OCI-LY7 (cell line): ENCODE measurements at regions not wholly inside any gene's neighbourhood (a gene's known extent, or its start where the extent isn't known, plus 50 kb on each side); places are given as distances from the start of the nearest gene placed in this dataset.

Source experiments
- EZH2phosphoT487 ChIP-seq: fragments of 200-600 bp; sonication (generic); IDR thresholded peaks from 2 replicates; pipeline ENCODE4 v1.6.1; 2018; ENCODE audit warnings: low read depth, borderline replicate concordance, mild to moderate bottlenecking, mixed run types, antibody characterized with exemption, low read length, moderate library complexity, mixed read lengths
- TF ChIP-seq, protein P1 (sequence below): fragments of 200-600 bp; sonication (generic); conservative IDR thresholded peaks from 2 replicates; pipeline ENCODE4 v1.5.1; 2014; ENCODE audit warnings: mild to moderate bottlenecking, antibody characterized with exemption, low read length, moderate library complexity, mixed read lengths

DNA sequence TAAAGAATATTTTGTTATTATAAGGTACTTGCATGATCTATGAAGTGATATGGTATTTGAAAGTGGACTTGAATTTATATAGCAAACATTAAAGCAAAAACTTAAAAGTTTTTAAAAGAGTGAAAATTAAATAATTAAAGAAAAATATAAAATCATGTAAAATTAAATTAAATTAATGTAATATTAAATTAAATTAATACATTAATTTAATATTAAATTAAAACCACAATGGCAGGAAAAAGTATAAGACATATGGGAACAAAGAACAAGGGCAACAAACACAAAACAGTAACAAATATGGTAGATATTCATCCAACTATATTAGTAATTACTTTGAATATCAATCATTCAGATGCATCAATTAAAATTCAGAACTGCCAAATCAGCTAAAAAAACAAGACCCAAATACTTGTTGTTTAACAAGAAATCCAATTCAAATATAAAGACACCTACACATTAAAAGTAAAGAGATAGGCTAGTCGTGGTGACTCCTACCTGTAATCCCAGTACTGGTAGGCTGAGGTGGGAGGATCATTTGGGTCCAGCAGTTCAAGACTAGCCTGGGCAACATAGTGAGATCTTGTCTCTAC lies 992.2 kb upstream of the MIR17HG start:
- TF ChIP-seq, protein P1, sequence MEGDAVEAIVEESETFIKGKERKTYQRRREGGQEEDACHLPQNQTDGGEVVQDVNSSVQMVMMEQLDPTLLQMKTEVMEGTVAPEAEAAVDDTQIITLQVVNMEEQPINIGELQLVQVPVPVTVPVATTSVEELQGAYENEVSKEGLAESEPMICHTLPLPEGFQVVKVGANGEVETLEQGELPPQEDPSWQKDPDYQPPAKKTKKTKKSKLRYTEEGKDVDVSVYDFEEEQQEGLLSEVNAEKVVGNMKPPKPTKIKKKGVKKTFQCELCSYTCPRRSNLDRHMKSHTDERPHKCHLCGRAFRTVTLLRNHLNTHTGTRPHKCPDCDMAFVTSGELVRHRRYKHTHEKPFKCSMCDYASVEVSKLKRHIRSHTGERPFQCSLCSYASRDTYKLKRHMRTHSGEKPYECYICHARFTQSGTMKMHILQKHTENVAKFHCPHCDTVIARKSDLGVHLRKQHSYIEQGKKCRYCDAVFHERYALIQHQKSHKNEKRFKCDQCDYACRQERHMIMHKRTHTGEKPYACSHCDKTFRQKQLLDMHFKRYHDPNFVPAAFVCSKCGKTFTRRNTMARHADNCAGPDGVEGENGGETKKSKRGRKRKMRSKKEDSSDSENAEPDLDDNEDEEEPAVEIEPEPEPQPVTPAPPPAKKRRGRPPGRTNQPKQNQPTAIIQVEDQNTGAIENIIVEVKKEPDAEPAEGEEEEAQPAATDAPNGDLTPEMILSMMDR, result no peak
- TF ChIP-seq EZH2phosphoT487, result no peak
